AG04450 (cell line): ENCODE measurements at regions not wholly inside any gene's neighbourhood (a gene's known extent, or its start where the extent isn't known, plus 50 kb on each side); places are given as distances from the start of the nearest gene placed in this dataset.
"Not testable (repeated sequence)": the region's sequence is repeated elsewhere in the genome, so short reads cannot be mapped to it uniquely, and the experiment has no call there.

Experiments
- CTCF ChIA-PET: fragments of 300-600, 350-600 bp; formaldehyde crosslinking; extraction: SDS; loops from one replicate; lab custom pipeline; 2022; ENCODE audit warnings: antibody characterized with exemption, inconsistent platforms; lab: Charles Lee
- POLR2A ChIA-PET: fragments of 350-600 bp; formaldehyde crosslinking; extraction: SDS; loops from one replicate; lab custom pipeline; 2021; ENCODE audit warnings: antibody characterized with exemption, inconsistent platforms; lab: Yijun Ruan, JAX
- DNase-seq: peaks from one replicate; pipeline ENCODE4 v3.0.0-alpha.2; 2011; ENCODE audit warnings: low read depth, low spot score
- H3K27ac ChIP-seq: one replicate; pipeline ENCODE4 v1.5.1; 2012; ENCODE audit warnings: low read depth, low read length, control low read depth
- H3K27me3 ChIP-seq: one replicate; pipeline ENCODE4 v1.6.0; 2012; ENCODE audit warnings: low read length; ENCODE audit not compliant: control insufficient read depth, insufficient read depth
- H3K4me3 ChIP-seq: 2 replicates; pipeline ENCODE4 v1.5.1; 2011; ENCODE audit warnings: mild to moderate bottlenecking, low read depth, low read length, control low read depth
- H3K9me3 ChIP-seq: 2 replicates; pipeline ENCODE4 v1.5.1; 2012; ENCODE audit warnings: low read length; ENCODE audit not compliant: control insufficient read depth, insufficient read depth
- TF ChIP-seq, protein P1 (sequence below): IDR thresholded peaks from 2 replicates; pipeline ENCODE4 v1.5.1; 2011; ENCODE audit warnings: low read depth, low read length, control low read depth, inconsistent platforms

DNA sequence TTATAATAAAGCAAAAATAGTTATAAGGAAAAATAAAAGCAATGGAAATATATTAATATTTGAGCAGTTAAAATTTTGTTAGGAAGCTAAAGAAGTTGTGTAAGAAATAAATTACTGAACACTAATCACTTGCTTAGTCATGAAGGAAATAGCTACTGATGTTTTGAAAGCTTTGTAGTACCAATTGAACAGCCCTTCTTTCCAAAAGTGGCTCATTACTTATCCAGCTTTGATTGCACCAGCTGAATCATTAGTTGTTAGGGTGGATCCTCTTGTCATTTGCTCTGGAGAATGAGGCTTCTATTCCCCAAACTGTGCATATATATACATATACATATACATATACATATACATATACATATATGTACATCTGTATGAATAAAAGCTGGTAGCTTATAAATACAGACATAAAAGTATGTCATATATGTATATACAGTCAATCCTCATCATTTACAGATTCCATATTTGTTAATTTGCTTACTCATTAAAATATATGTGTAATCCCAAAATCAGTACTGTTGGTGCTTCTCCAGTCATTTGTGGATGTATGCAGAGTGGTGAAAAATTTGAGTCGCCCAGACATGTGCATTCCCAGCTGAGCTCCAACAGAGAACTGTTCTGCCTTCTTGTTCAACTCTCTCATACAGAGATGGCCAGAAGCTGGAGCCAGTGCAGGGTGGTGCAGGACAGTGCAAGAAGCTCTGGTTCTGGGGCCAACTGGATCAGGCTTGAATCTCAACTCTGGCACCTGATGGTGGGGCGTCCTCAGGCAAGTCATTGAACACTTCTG is 214.1 kb downstream of the RPAP3 start:
- POLR2A ChIA-PET: no interaction called here
- TF ChIP-seq, protein P1, sequence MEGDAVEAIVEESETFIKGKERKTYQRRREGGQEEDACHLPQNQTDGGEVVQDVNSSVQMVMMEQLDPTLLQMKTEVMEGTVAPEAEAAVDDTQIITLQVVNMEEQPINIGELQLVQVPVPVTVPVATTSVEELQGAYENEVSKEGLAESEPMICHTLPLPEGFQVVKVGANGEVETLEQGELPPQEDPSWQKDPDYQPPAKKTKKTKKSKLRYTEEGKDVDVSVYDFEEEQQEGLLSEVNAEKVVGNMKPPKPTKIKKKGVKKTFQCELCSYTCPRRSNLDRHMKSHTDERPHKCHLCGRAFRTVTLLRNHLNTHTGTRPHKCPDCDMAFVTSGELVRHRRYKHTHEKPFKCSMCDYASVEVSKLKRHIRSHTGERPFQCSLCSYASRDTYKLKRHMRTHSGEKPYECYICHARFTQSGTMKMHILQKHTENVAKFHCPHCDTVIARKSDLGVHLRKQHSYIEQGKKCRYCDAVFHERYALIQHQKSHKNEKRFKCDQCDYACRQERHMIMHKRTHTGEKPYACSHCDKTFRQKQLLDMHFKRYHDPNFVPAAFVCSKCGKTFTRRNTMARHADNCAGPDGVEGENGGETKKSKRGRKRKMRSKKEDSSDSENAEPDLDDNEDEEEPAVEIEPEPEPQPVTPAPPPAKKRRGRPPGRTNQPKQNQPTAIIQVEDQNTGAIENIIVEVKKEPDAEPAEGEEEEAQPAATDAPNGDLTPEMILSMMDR: no peak
- Histone ChIP-seq H3K27ac (no peak overlapping the region), H3K27me3 (peaks cover 11% of the 10 kb centered on the region), H3K4me3 (no peak overlapping the region), H3K9me3 (peaks cover 4% of the 10 kb centered on the region; the same call in 1 of the 2 replicates)
- no peak for DNase-seq
- CTCF ChIA-PET: interaction anchor here (1.1 kb wide), 1 partner anchor 51 kb away, joined by 3 read pairs; no protein-coding TSS in a partner anchor

DNA sequence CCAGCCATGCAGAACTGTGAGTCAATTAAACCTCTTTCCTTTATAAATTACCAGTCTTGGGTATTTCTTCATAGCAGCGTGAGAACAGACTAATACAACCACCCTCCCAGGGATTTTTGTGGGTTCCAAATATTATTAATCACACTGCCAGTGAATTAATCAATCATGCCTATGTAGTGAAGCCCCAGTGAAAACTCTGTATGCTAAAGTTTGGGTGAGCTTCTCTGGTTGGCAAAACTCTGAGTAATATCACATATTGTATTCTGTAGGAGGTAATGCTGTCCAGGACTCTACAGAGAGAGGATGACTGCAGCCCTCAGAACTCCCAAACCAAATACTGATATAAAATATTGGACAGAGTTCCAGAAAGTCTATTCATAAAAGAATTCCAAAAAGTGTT is 216.9 kb downstream of the RPAP3 start:
- H3K27me3 ChIP-seq: peaks cover 15% of the 10 kb centered on the region
- TF ChIP-seq, protein P1: no peak
- H3K27ac ChIP-seq: no peak overlapping the region
- no peak for DNase-seq
- no peak overlapping the region for H3K4me3 ChIP-seq
- ChIA-PET POLR2A (no interaction called here), CTCF (no interaction called here)
- H3K9me3 ChIP-seq: peaks cover 4% of the 10 kb centered on the region; the same call in 1 of the 2 replicates

DNA sequence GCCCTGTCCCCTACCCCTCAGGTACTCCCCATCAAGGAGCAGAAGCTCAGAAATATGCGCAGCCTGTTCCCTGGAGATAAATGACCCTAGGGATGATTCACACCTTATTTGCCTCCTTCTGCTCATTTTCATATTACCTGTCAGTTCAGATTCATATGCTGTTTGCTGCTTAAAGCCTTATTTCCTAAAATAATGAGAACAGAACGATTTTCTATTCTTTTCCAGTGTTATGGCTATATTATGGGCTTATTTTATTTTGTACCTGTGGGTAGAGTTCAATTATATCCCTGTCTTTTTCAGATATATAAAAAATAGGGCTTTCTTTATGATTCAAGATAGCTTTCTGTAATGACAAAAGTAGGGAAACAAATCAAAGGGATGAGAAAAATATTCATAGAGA is 224.8 kb downstream of the RPAP3 start:
- ChIA-PET CTCF (no interaction called here), POLR2A (no interaction called here)
- H3K27me3 ChIP-seq: peaks cover 16% of the 10 kb centered on the region
- TF ChIP-seq, protein P1: no peak
- no peak for DNase-seq
- no peak overlapping the region for H3K4me3 ChIP-seq
- H3K27ac ChIP-seq: no peak overlapping the region
- no peaks in the 10 kb centered on the region for H3K9me3 ChIP-seq

DNA sequence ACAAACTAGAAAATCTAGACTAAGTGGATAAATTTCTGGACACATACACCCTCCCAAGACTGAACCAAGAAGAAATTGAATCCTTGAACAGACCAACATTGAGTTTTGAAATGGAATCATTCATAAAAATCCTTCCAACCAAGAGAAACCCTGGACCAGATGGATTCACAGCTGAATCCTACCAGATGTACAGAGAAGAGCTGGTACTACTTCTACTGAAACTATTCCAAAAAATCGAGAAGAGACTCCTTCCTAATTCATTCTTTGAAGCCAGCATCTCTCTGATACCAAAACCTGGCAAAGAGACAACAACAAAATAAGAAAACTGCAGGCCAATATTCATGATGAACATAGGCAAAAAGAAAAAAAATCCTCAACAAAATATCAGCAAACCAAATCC is 227.4 kb downstream of the RPAP3 start:
- Histone ChIP-seq H3K4me3 (no peak overlapping the region), H3K27ac (no peak overlapping the region), H3K9me3 (peaks cover 14% of the 10 kb centered on the region; the same call in 1 of the 2 replicates), H3K27me3 (peaks cover 10% of the 10 kb centered on the region)
- TF ChIP-seq, protein P1: no peak
- POLR2A ChIA-PET: no interaction called here
- no peak for DNase-seq
- CTCF ChIA-PET: no interaction called here

DNA sequence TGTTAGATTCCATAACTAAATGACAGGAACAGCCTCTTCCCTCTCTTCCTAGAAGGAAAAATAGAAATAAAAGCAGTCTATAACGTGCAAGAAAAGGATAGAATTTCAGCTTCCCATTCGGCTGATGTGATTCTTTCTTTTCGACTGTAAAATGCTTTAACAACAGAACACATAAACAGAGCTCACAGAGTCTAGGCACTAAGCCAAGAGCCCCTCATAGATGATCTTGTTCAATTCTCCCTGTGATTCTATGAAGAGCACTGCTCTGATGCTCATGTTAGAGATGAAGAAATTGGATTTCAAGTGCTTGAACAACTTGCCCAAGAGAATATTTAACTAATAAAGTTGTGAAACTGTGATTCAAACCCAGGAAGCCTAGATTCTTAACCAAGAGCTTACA is 232.7 kb downstream of the RPAP3 start:
- no peak overlapping the region for H3K27ac ChIP-seq
- H3K27me3 ChIP-seq: peaks cover 4% of the 10 kb centered on the region
- no peak overlapping the region for H3K4me3 ChIP-seq
- ChIA-PET CTCF (interaction anchor here (0.5 kb wide), 1 partner anchor 1146 kb away, joined by 4 read pairs; no protein-coding TSS in a partner anchor), POLR2A (no interaction called here)
- TF ChIP-seq, protein P1: no peak
- H3K9me3 ChIP-seq: peaks cover 14% of the 10 kb centered on the region; the same call in 1 of the 2 replicates
- no peak for DNase-seq

DNA sequence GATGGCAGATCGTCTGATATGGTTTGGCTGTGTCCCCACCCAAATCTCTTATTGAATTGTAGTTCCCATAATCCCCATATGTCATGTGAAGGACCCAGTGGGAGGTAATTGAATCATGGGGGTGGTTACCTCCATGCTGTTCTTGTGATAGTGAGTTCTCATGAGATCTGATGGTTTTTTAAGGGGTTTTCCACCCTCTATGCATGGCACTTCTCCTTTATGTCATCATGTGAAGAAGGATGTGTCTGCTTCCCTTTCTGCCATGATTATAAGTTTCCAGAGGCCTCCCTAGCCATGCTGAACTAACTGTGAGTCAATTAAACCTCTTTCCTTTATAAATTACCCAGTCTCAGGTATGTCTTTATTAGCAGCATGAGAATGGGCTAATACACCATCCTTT is 235.5 kb downstream of the RPAP3 start:
- POLR2A ChIA-PET, H3K27ac ChIP-seq, DNase-seq, CTCF ChIA-PET, H3K27me3 ChIP-seq, H3K4me3 ChIP-seq: not testable (repeated sequence)
- H3K9me3 ChIP-seq: peaks cover 12% of the 10 kb centered on the region; the same call in 1 of the 2 replicates

DNA sequence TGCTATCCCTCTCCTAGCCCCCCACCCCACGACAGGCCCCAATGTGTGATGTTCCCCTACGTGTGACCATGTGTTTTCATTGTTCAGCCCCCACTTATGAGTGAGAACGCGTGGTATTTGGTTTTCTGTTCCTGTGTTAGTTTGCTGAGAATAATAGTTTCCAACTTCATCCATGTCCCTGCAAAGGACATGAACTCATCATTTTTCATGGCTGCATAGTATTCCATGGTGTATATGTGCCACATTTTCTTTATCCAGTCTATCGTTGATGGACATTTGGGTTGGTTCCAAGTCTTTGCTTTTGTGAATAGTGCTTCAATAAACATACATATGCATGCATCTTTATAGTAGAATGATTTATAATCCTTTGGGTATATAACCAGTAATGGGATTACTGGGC is 241.9 kb downstream of the RPAP3 start:
- not testable (repeated sequence) for H3K9me3 ChIP-seq, H3K27me3 ChIP-seq

More for the DNA sequence above, 241.9 kb downstream of the RPAP3 start:
- DNase-seq, H3K4me3 ChIP-seq, H3K27ac ChIP-seq, CTCF ChIA-PET, POLR2A ChIA-PET: not testable (repeated sequence)
